H9 (cell line): ENCODE measurements at regions not wholly inside any gene's neighbourhood (a gene's known extent, or its start where the extent isn't known, plus 50 kb on each side); places are given as distances from the start of the nearest gene placed in this dataset.

Source experiments
- DNase-seq: peaks from one replicate; pipeline ENCODE4 v3.0.0-alpha.2; 2017
- H2AFZ ChIP-seq: one replicate; pipeline ENCODE4 v1.6.1; 2013; ENCODE audit warnings: mild to moderate bottlenecking, low read length, control low read depth, moderate library complexity
- H2AK5ac ChIP-seq: 2 replicates; pipeline ENCODE4 v1.6.1; 2013; ENCODE audit warnings: low read length, control low read depth, mixed read lengths; ENCODE audit not compliant: insufficient read length
- H2BK120ac ChIP-seq: one replicate; pipeline ENCODE4 v1.6.1; 2013; ENCODE audit warnings: low read depth, mild to moderate bottlenecking, low read length, control low read depth, inconsistent platforms; ENCODE audit not compliant: poor library complexity, severe bottlenecking
- H2BK12ac ChIP-seq: 2 replicates; pipeline ENCODE4 v1.6.1; 2013; ENCODE audit warnings: low read length, control low read depth, mixed read lengths, low read depth; ENCODE audit not compliant: insufficient read length
- H2BK15ac ChIP-seq: 2 replicates; pipeline ENCODE4 v1.6.1; 2013; ENCODE audit warnings: low read depth, low read length, control low read depth
- H2BK20ac ChIP-seq: one replicate; pipeline ENCODE4 v1.6.1; 2013; ENCODE audit warnings: low read depth, mild to moderate bottlenecking, low read length, control low read depth, inconsistent platforms; ENCODE audit not compliant: poor library complexity, severe bottlenecking
- H2BK5ac ChIP-seq: 2 replicates; pipeline ENCODE4 v1.6.1; 2013; ENCODE audit warnings: low read length, control low read depth, mixed read lengths; ENCODE audit not compliant: insufficient read length
- H3K14ac ChIP-seq: 2 replicates; pipeline ENCODE4 v1.6.1; 2013; ENCODE audit warnings: low read length, control low read depth; ENCODE audit not compliant: insufficient read depth
- H3K18ac ChIP-seq: 2 replicates; pipeline ENCODE4 v1.6.1; 2013; ENCODE audit warnings: low read depth, mild to moderate bottlenecking, mixed read lengths, low read length, control low read depth; ENCODE audit not compliant: insufficient read length
- H3K23ac ChIP-seq: 2 replicates; pipeline ENCODE4 v1.6.1; 2013; ENCODE audit warnings: low read length, control low read depth, mixed read lengths, low read depth; ENCODE audit not compliant: insufficient read length
- H3K23me2 ChIP-seq: 2 replicates; pipeline ENCODE4 v1.6.1; 2013; ENCODE audit warnings: low read depth, mild to moderate bottlenecking, mixed read lengths, low read length, control low read depth; ENCODE audit not compliant: insufficient read length, poor library complexity, severe bottlenecking
- H3K27ac ChIP-seq: 2 replicates; pipeline ENCODE4 v1.5.1; 2013; ENCODE audit warnings: low read length, control low read depth, mixed read lengths, low read depth; ENCODE audit not compliant: insufficient read length
- H3K27me3 ChIP-seq: 2 replicates; pipeline ENCODE4 v1.6.1; 2013; ENCODE audit warnings: low read length, control low read depth, inconsistent platforms; ENCODE audit not compliant: insufficient read depth
- H3K4ac ChIP-seq: 2 replicates; pipeline ENCODE4 v1.6.1; 2013; ENCODE audit warnings: low read depth, mild to moderate bottlenecking, control low read depth, inconsistent platforms, low read length, moderate library complexity
- H3K4me1 ChIP-seq: 2 replicates; pipeline ENCODE4 v1.6.1; 2013; ENCODE audit warnings: low read length, control low read depth, inconsistent platforms; ENCODE audit not compliant: insufficient read depth
- H3K4me2 ChIP-seq: 2 replicates; pipeline ENCODE4 v1.6.1; 2013; ENCODE audit warnings: low read length, control low read depth, mixed read lengths; ENCODE audit not compliant: insufficient read length, insufficient read depth
- H3K56ac ChIP-seq: 2 replicates; pipeline ENCODE4 v1.6.1; 2013; ENCODE audit warnings: low read depth, mild to moderate bottlenecking, mixed read lengths, low read length, control low read depth; ENCODE audit not compliant: insufficient read length
- H3K79me1 ChIP-seq: 2 replicates; pipeline ENCODE4 v1.6.1; 2013; ENCODE audit warnings: low read depth, mild to moderate bottlenecking, moderate library complexity, low read length, control low read depth, inconsistent platforms; ENCODE audit not compliant: insufficient read depth, poor library complexity, severe bottlenecking
- H3K79me2 ChIP-seq: 2 replicates; pipeline ENCODE4 v1.6.1; 2013; ENCODE audit warnings: low read length, control low read depth, inconsistent platforms; ENCODE audit not compliant: insufficient read depth
- H3K9ac ChIP-seq: 2 replicates; pipeline ENCODE4 v1.6.1; 2013; ENCODE audit warnings: low read length, control low read depth, mixed read lengths; ENCODE audit not compliant: insufficient read length; ENCODE audit errors: extremely low read depth
- H3K9me3 ChIP-seq: one replicate; pipeline ENCODE4 v1.6.1; 2013; ENCODE audit warnings: low read depth, low read length, inconsistent platforms; ENCODE audit not compliant: control insufficient read depth
- H3T11ph ChIP-seq: one replicate; pipeline ENCODE4 v1.6.1; 2013; ENCODE audit warnings: mild to moderate bottlenecking, low read length, control low read depth, inconsistent platforms
- H4K20me1 ChIP-seq: one replicate; pipeline ENCODE4 v1.6.1; 2013; ENCODE audit not compliant: control insufficient read depth, insufficient read length, insufficient read depth
- H4K5ac ChIP-seq: 2 replicates; pipeline ENCODE4 v1.6.1; 2013; ENCODE audit warnings: low read depth, mild to moderate bottlenecking, mixed read lengths, low read length, control low read depth; ENCODE audit not compliant: insufficient read length
- H4K8ac ChIP-seq: replicated peaks from 2 replicates; pipeline ENCODE4 v1.6.1; 2013; ENCODE audit warnings: low read length, control low read depth, mixed read lengths, low read depth; ENCODE audit not compliant: insufficient read length
- H4K91ac ChIP-seq: 2 replicates; pipeline ENCODE4 v1.6.1; 2013; ENCODE audit warnings: low read depth, mild to moderate bottlenecking, moderate library complexity, mixed read lengths, low read length, control low read depth; ENCODE audit not compliant: insufficient read length
- H3K27ac Mint-ChIP-seq, 3 experiments: 2 replicates in 2 of 3; 3 replicates in 1 of 3; pipeline ENCODE4 v1.8.0; 2020 to 2021; ENCODE audit warnings: mixed read lengths in 3 of 3, mild to moderate bottlenecking in 1 of 3, moderate library complexity in 1 of 3
- H3K27me3 Mint-ChIP-seq: 2 replicates; pipeline ENCODE4 v1.8.0; 2021; ENCODE audit warnings: low read depth, mild to moderate bottlenecking, moderate library complexity, mixed read lengths
- H3K36me3 Mint-ChIP-seq, 3 experiments: 2 replicates in 2 of 3; 3 replicates in 1 of 3; pipeline ENCODE4 v1.8.0; 2020 to 2021; ENCODE audit warnings: low read depth in 3 of 3, mixed read lengths in 3 of 3; ENCODE audit not compliant: insufficient read depth in 1 of 3
- H3K4me1 Mint-ChIP-seq, 2 experiments: 2 replicates each; pipeline ENCODE4 v1.8.0; 2020; ENCODE audit warnings: mixed read lengths in 2 of 2
- H3K4me3 Mint-ChIP-seq, 2 experiments: 2 replicates in 1 of 2; 3 replicates in 1 of 2; pipeline ENCODE4 v1.8.0; 2020 to 2021; ENCODE audit warnings: mild to moderate bottlenecking in 2 of 2, mixed read lengths in 2 of 2, moderate library complexity in 1 of 2
- H3K9me3 Mint-ChIP-seq, 2 experiments: 2 replicates in 1 of 2; 3 replicates in 1 of 2; pipeline ENCODE4 v1.8.0; 2020; ENCODE audit warnings: mild to moderate bottlenecking in 2 of 2, mixed read lengths in 2 of 2, moderate library complexity in 1 of 2
- CTCF ChIP-seq: fragments of 200-600 bp; sonication (generic); conservative IDR thresholded peaks from 3 replicates; pipeline ENCODE4 v1.8.0; 2021; ENCODE audit warnings: antibody characterized with exemption, mild to moderate bottlenecking
- WGBS: extraction: QIAGEN DNeasy Blood & Tissue Kit; methylation state at CpG from one replicate; pipeline ENCODE4 v1.1.7; 2013; ENCODE audit warnings: missing lambda C conversion rate, low lambda C conversion rate, mixed read lengths; ENCODE audit not compliant: insufficient read length; ENCODE audit errors: extremely low coverage; 5-methylcytosine and 5-hydroxymethylcytosine counted together

- H2BK15ac ChIP-seq, result no peak overlapping the region
- H3T11ph ChIP-seq, result no peak overlapping the region
- no peak overlapping the region for H4K8ac ChIP-seq
- H3K4me1 ChIP-seq, result peaks cover 2% of the 10 kb centered on the region; the same call in 1 of the 2 replicates
- H3K27ac Mint-ChIP-seq, result peak overlapping the region in 1 of 3 experiments; percentile 20; a peak in 2 of 7 replicates
- H3K23ac ChIP-seq, result no peak overlapping the region
- no peaks in the 10 kb centered on the region for H3K9me3 Mint-ChIP-seq
- H3K4ac ChIP-seq, result no peak overlapping the region
- no peaks in the 10 kb centered on the region for H3K36me3 Mint-ChIP-seq
- H4K5ac ChIP-seq, result no peak overlapping the region
- no peak overlapping the region; the same call in 1 of the 2 replicates for H3K14ac ChIP-seq
- DNase-seq, result no peak
- H4K20me1 ChIP-seq, result no peaks in the 10 kb centered on the region
- H3K27me3 ChIP-seq, result no peaks in the 10 kb centered on the region
- H2AFZ ChIP-seq, result no peak overlapping the region
- no peak overlapping the region for H2BK20ac ChIP-seq
- no peak overlapping the region for H2AK5ac ChIP-seq
- no peak overlapping the region for H2BK12ac ChIP-seq
- H3K9me3 ChIP-seq, result no peaks in the 10 kb centered on the region
- no CpG with 5 or more reads among the region's 10 CpGs for WGBS
- H3K9ac ChIP-seq, result no peak overlapping the region
- H3K79me2 ChIP-seq, result no peaks in the 10 kb centered on the region
- no peaks in the 10 kb centered on the region for H3K27me3 Mint-ChIP-seq
- H2BK120ac ChIP-seq, result no peak overlapping the region
- H3K18ac ChIP-seq, result no peak overlapping the region
- H3K79me1 ChIP-seq, result no peaks in the 10 kb centered on the region
- no peak overlapping the region for H3K27ac ChIP-seq
- TF ChIP-seq CTCF, result no peak
- no peak overlapping the region for H4K91ac ChIP-seq
- H3K4me3 Mint-ChIP-seq, result no peak overlapping the region
- no peaks in the 10 kb centered on the region for H3K23me2 ChIP-seq
- H3K4me1 Mint-ChIP-seq, result no peaks in the 10 kb centered on the region; a peak in 1 of 4 replicates
- H3K56ac ChIP-seq, result no peak overlapping the region
- H2BK5ac ChIP-seq, result no peak overlapping the region
- no peak overlapping the region for H3K4me2 ChIP-seq
These were observed 263.9 kb upstream of the TRPC7 start for GRCh38 chr5:136629125-136629792.
